B cell (primary cell): ENCODE measurements at regions not wholly inside any gene's neighbourhood (a gene's known extent, or its start where the extent isn't known, plus 50 kb on each side); places are given as distances from the start of the nearest gene placed in this dataset.

ENCODE experiments used
- ATAC-seq: fragments of 200-7000 bp; cut with Tn5 transposase; one replicate; pipeline ENCODE4 v1.10.0; 2021; ENCODE audit warnings: low read depth, mild to moderate bottlenecking, moderate number of reproducible peaks, moderate library complexity
- CTCF ChIA-PET: fragments of 350-600 bp; sonication (Branson Sonifier 250); formaldehyde crosslinking; loops from one replicate; lab custom pipeline; 2021; ENCODE audit warnings: antibody characterized with exemption, inconsistent platforms; lab: Charles Lee
- POLR2A ChIA-PET: fragments of 350-600 bp; sonication (Branson Sonifier 250); formaldehyde crosslinking; loops from one replicate; lab custom pipeline; 2021; ENCODE audit warnings: antibody characterized with exemption; lab: Charles Lee
- DNase-seq: peaks from one replicate; pipeline ENCODE4 v3.0.0; 2013
- H2AFZ ChIP-seq: 2 replicates; pipeline ENCODE4 v1.6.1; 2012; ENCODE audit warnings: mild to moderate bottlenecking, low read depth, low read length; ENCODE audit not compliant: insufficient read depth, poor library complexity, severe bottlenecking
- H3K27ac ChIP-seq, 2 donors: 1 replicate in 1 of 2; 2 replicates in 1 of 2; pipeline ENCODE4 v1.5.1; 2012 to 2013; ENCODE audit warnings: low read length in 2 of 2, mild to moderate bottlenecking in 2 of 2, moderate library complexity in 1 of 2
- H3K27me3 ChIP-seq, 4 experiments: fragments of 200-600 bp in 1 of 4; sonication (generic) in 1 of 4; replicated peaks in 1 of 4; 1 replicate in 2 of 4; 2 replicates in 2 of 4; pipeline versions ENCODE4 v1.6.1 to v1.7.0; 2013 to 2016; ENCODE audit warnings: low read length in 3 of 4, mild to moderate bottlenecking in 2 of 4, mixed read lengths in 1 of 4, moderate library complexity in 1 of 4; ENCODE audit not compliant: insufficient read depth in 4 of 4, control insufficient read depth in 3 of 4; ENCODE audit errors: control extremely low read depth in 1 of 4
- H3K36me3 ChIP-seq, 2 experiments: replicated peaks in 1 of 2; 1 replicate in 1 of 2; 2 replicates in 1 of 2; pipeline versions ENCODE4 v1.6.1 to v1.7.1; 2013; ENCODE audit warnings: low read length in 1 of 2; ENCODE audit not compliant: insufficient read depth in 2 of 2, control insufficient read depth in 1 of 2; ENCODE audit errors: control extremely low read depth in 1 of 2, extremely low read depth in 1 of 2
- H3K4me1 ChIP-seq, 2 donors: fragments of 200-600 bp in 1 of 2; sonication (generic) in 1 of 2; 1 replicate in 1 of 2; 2 replicates in 1 of 2; pipeline versions ENCODE4 v1.5.1 to v1.6.1; 2013 to 2017; ENCODE audit warnings: low read length in 2 of 2; ENCODE audit not compliant: control insufficient read depth in 2 of 2, insufficient read depth in 2 of 2
- H3K4me2 ChIP-seq: replicated peaks from 2 replicates; pipeline ENCODE3; 2012; ENCODE audit warnings: mild to moderate bottlenecking, low read depth, low read length; ENCODE audit not compliant: poor library complexity, severe bottlenecking
- H3K4me3 ChIP-seq, 5 experiments: fragments of 200-600 bp in 1 of 5; sonication (generic) in 1 of 5; 1 replicate in 3 of 5; 2 replicates in 2 of 5; pipeline versions ENCODE4 v1.5.1 to v1.7.0; 2011 to 2016; ENCODE audit warnings: low read length in 4 of 5, mild to moderate bottlenecking in 4 of 5, low read depth in 2 of 5, control low read depth in 1 of 5, moderate library complexity in 1 of 5; ENCODE audit not compliant: insufficient read depth in 1 of 5; ENCODE audit errors: control extremely low read depth in 1 of 5, extremely low read depth in 1 of 5
- H3K79me2 ChIP-seq: fragments of 200-600 bp; sonication (generic); one replicate; pipeline ENCODE4 v1.6.0; 2016; ENCODE audit warnings: low read length; ENCODE audit not compliant: control insufficient read depth, insufficient read depth
- H3K9ac ChIP-seq: fragments of 200-600 bp; sonication (generic); 2 replicates; pipeline ENCODE4 v1.6.1; 2017; ENCODE audit warnings: mild to moderate bottlenecking, low read length, moderate library complexity
- H3K9me3 ChIP-seq, 3 donors: one replicate each; pipeline versions ENCODE4 v1.6.1 to v1.7.1; 2013; ENCODE audit warnings: low read length in 2 of 3; ENCODE audit not compliant: control insufficient read depth in 2 of 3, insufficient read depth in 1 of 3; ENCODE audit errors: control extremely low read depth in 1 of 3
- H4K20me1 ChIP-seq: 2 replicates; pipeline ENCODE4 v1.6.0; 2012; ENCODE audit warnings: mild to moderate bottlenecking, low read length; ENCODE audit not compliant: insufficient read depth, control insufficient read depth, poor library complexity, severe bottlenecking
- H3K27ac Mint-ChIP-seq: one replicate; pipeline ENCODE4 v1.8.0; 2021; ENCODE audit warnings: mixed read lengths
- H3K27me3 Mint-ChIP-seq: one replicate; pipeline ENCODE4 v1.8.0; 2021; ENCODE audit warnings: mixed read lengths
- H3K4me1 Mint-ChIP-seq: one replicate; pipeline ENCODE4 v1.8.0; 2021; ENCODE audit warnings: mixed read lengths
- H3K4me3 Mint-ChIP-seq: one replicate; pipeline ENCODE4 v1.8.0; 2021; ENCODE audit warnings: mixed read lengths
- H3K9me3 Mint-ChIP-seq: one replicate; pipeline ENCODE4 v1.8.0; 2022; ENCODE audit warnings: mixed read lengths; ENCODE audit not compliant: insufficient read depth
- EZH2 ChIP-seq: IDR thresholded peaks from 2 replicates; pipeline ENCODE4 v1.6.1; 2012; ENCODE audit warnings: borderline replicate concordance, low read depth, mild to moderate bottlenecking, moderate library complexity, low read length; ENCODE audit not compliant: insufficient read depth, poor library complexity, severe bottlenecking
- WGBS: methylation state at CpG from one replicate; pipeline ENCODE4 v1.1.5; 2013; ENCODE audit warnings: missing lambda C conversion rate; ENCODE audit not compliant: insufficient coverage; 5-methylcytosine and 5-hydroxymethylcytosine counted together
- intact Hi-C: fragments of 100-400 bp; cut with micrococcal nuclease; formaldehyde crosslinking; loops from one replicate; pipeline ENCODE4 v1.10.0; 2022
- TF ChIP-seq, protein P1 (sequence below): fragments of 200-600 bp; IDR thresholded peaks from one replicate; pipeline ENCODE4 v1.8.0; 2022; ENCODE audit warnings: antibody characterized with exemption, mild to moderate bottlenecking

DNA sequence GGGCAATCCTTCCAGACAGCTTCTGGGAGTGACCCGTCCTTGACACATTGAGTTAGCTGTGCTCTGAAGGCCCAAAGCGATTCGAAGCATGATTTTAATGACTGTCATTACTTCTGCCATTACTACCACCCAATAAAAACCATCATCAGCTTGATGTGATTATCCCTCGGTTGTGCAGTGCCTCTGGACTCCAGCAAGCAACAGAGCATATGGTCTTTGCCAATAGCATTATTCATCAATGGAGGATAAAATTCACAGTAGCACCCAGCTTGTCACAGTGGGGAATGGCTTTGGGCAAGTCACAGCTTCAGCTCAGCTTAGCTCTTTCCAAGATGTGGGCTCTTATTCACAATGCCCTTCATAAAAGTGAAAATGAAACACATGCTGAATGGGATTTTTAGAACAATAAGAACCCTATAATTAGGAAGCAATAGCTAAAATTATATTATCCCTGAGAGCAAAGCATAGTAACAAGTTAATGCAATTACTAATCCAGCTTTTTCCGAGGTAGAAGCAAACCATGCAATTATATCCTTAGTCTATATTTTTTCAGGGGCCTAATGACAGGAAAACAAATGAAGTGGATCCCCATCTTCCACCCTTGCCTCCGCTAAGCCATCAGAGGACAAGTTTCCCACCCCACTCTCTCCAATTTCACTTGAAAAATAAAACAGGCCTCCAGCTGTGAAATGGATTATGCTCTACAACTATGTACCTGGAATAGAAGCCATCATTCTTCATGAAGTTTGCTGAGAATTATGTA lies 163.0 kb upstream of the EEA1 start:
- H3K4me3 Mint-ChIP-seq: no peak overlapping the region
- Histone ChIP-seq H3K27ac (no peak overlapping the region), H4K20me1 (no peaks in the 10 kb centered on the region), H2AFZ (no peak overlapping the region), H3K9me3 (no peaks in the 10 kb centered on the region), H3K36me3 (no peaks in the 10 kb centered on the region), H3K27me3 (no peaks in the 10 kb centered on the region), H3K9ac (no peak overlapping the region), H3K79me2 (no peaks in the 10 kb centered on the region), H3K4me1 (peaks cover 7 to 8% of the 10 kb centered on the region in 2 donors), H3K4me2 (no peak overlapping the region), H3K4me3 (no peak overlapping the region)
- no peaks in the 10 kb centered on the region for H3K27me3 Mint-ChIP-seq
- DNase-seq (no peak), ATAC-seq (no peak)
- CTCF ChIA-PET: no interaction called here
- H3K27ac Mint-ChIP-seq: no peak overlapping the region
- WGBS: 97% methylated on average over 5 of the region's 6 CpGs
- intact Hi-C loops: no loop called here
- H3K9me3 Mint-ChIP-seq: no peaks in the 10 kb centered on the region
- TF ChIP-seq EZH2: no peak
- TF ChIP-seq, protein P1, sequence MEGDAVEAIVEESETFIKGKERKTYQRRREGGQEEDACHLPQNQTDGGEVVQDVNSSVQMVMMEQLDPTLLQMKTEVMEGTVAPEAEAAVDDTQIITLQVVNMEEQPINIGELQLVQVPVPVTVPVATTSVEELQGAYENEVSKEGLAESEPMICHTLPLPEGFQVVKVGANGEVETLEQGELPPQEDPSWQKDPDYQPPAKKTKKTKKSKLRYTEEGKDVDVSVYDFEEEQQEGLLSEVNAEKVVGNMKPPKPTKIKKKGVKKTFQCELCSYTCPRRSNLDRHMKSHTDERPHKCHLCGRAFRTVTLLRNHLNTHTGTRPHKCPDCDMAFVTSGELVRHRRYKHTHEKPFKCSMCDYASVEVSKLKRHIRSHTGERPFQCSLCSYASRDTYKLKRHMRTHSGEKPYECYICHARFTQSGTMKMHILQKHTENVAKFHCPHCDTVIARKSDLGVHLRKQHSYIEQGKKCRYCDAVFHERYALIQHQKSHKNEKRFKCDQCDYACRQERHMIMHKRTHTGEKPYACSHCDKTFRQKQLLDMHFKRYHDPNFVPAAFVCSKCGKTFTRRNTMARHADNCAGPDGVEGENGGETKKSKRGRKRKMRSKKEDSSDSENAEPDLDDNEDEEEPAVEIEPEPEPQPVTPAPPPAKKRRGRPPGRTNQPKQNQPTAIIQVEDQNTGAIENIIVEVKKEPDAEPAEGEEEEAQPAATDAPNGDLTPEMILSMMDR: no peak
- POLR2A ChIA-PET: interaction anchor here (0.5 kb wide), 1 partner anchor 14 kb away, joined by 4 read pairs; no protein-coding TSS in a partner anchor
- peaks cover 9% of the 10 kb centered on the region for H3K4me1 Mint-ChIP-seq

DNA sequence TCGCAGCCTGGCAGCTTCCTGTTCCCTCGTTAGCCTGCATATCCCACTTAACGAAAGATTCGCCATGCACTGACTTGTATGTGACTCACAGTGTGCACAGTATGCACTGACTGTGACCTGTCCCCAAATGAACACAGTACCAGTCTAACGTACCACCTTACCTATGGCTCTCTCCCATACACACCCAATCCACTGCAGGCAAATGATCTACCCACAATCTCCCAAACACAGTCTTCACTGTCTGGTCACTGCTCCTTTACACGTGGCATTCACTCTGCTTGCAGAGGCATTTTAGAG lies 163.5 kb upstream of the EEA1 start:
- no peak overlapping the region for H3K4me2 ChIP-seq
- ChIA-PET CTCF (no interaction called here), POLR2A (interaction anchor here (0.5 kb wide), 1 partner anchor 13 kb away, joined by 4 read pairs; no protein-coding TSS in a partner anchor)
- no peaks in the 10 kb centered on the region for H3K9me3 ChIP-seq
- H3K9ac ChIP-seq: no peak overlapping the region
- H3K27ac ChIP-seq: no peak overlapping the region
- H3K4me3 ChIP-seq: no peak overlapping the region
- H3K4me3 Mint-ChIP-seq: no peak overlapping the region
- H3K27ac Mint-ChIP-seq: no peak overlapping the region
- H4K20me1 ChIP-seq: no peaks in the 10 kb centered on the region
- no peak for TF ChIP-seq EZH2
- TF ChIP-seq, protein P1: no peak
- no peaks in the 10 kb centered on the region for H3K27me3 ChIP-seq
- ATAC-seq (no peak), DNase-seq (no peak)
- H2AFZ ChIP-seq: no peak overlapping the region
- intact Hi-C loops: no loop called here
- no peaks in the 10 kb centered on the region for H3K36me3 ChIP-seq
- no peaks in the 10 kb centered on the region for H3K79me2 ChIP-seq
- H3K4me1 Mint-ChIP-seq: peaks cover 11% of the 10 kb centered on the region
- no peaks in the 10 kb centered on the region for H3K27me3 Mint-ChIP-seq
- 95% methylated on average over 6 of the region's 6 CpGs for WGBS
- H3K4me1 ChIP-seq: peaks cover 7 to 8% of the 10 kb centered on the region in 2 donors
- H3K9me3 Mint-ChIP-seq: no peaks in the 10 kb centered on the region
